ENCODE measurements at regions not wholly inside any gene's neighbourhood (a gene's known extent, or its start where the extent isn't known, plus 50 kb on each side); places are given as distances from the start of the nearest gene placed in this dataset.

DNA sequence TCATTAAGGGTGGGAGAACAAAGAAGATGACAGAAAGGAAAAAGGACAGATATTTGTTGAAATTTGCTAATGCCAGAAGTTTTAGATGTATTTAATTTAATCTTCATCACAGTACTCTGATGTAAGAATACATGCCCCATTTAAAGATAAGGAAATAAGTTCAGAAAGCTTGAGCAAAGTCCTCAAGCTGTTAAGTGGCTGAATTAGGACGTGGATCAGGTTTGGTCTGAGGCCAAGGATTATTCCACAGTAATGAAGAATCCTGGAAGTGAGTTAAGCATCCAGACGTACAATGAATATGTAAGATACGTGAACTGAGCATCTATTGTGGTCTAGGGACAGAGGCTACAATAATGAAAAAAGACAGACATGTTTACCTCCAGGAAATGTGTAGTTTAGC is 671.3 kb downstream of the PRELID2 start:
- DNase-seq: no peak

DNA sequence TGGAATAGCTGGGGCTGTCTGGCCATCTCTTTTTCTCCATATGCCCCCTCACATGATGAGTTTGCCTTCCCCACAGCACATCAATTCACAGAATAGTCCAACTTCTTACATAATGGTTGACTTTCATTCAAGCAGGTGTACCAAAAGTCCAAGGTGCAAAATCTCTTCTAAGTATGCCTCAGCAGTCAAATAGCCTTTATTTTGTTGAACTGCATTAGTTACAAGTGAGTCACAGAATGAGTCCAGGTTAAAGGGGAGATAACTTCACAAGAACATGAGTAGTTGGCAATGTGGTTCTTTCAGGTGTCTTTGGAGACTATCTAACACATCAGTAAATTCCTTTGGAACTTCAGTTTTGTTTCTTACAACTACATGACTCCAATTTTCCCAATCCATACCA is 672.5 kb downstream of the PRELID2 start:
- no peak for DNase-seq

DNA sequence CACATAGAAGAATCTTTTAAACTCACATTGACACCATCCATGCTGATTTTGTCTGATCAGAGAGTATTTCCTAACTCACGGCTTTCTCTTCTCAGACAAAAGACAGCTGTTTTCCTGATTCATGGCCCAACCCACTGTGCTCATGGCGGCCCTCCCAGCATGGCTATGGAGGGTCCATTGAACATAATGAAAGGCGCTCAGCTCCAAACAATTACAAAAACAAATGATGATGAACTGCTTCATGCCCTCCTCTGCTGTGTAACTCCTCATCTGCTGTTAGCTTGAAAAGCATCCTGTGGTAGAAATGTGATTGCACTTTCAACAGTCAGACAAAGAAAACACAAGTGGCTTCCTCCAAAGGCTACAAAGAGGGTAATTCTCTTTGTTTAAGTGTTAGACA is 673.8 kb downstream of the PRELID2 start:
- DNase-seq: no peak

DNA sequence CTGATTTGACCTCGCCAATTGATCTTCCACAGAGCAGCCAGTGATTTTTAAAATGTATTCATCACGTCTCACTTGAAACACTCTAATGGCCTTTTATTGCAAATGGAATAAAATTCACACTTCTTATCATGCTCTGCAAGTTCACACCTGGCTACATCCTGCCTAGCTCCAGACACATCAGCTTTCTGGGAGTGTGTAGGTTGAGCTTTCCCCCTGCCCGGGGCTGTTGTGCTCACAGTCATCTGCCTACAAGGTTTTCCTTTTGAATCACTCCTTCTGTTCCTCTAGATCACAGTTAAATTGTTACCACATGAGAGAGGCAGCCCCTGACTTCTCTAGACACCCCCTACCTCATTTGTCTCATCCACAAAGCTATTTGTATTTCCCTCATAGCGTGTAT is 674.5 kb downstream of the PRELID2 start:
- DNase-seq: no peak

DNA sequence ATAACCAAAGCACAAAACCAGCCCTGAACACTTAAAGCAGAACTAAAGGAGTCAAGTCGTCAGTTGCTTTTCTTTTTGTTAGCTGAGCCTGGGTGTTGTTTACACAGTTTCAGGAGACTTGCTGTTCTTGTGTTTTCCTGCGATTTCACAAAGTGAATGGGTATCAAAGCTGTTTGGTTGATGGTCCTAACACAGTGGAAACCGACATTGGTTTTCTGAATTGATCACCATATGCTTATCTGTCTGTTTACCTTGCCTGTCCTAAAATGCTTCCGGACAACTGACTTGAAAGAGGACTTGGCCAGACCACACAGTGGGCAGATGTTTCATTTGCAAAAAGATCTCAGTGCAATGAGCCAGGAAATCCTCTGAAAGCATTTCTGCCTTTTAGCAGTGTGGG is 676.4 kb downstream of the PRELID2 start:
- no peak for DNase-seq

DNA sequence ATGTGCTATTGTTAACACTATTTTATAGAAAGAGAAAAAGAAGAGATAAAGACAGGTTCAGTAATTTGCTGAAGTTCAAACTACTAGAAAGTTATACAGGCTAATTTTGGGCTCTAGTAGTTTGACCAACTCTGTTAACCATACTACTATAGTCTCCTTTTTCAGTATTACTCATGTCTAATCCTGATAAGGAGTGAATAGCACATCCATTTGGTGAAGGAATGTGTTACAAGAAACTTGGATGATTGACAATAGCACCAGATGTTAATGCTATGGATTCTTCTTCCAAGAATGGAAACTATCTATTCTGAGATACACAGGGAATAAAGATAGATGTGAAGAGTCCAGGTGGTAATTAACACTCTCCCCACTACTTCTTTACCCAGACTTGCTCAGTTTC is 677.3 kb downstream of the PRELID2 start:
- DNase-seq: no peak

DNA sequence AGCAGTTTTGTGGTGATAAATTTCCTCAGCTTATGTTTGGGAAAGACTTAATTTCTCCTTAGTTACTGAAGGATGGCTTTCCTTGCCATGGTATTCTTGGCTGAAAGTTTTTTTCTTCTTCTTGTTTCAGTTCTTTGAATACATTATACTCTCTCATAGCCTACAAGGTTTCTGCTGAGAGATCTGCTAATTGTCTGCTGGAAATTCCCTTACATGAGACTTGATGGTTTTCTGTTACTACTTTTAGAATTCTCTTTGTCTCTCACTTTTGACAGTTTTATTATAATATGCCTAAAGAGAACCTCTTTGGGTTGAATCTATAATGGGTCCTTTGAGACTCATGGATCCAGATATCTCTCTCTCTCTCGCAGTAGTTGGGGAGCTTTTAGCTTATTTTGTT is 693.6 kb downstream of the PRELID2 start:
- no peak for DNase-seq

DNA sequence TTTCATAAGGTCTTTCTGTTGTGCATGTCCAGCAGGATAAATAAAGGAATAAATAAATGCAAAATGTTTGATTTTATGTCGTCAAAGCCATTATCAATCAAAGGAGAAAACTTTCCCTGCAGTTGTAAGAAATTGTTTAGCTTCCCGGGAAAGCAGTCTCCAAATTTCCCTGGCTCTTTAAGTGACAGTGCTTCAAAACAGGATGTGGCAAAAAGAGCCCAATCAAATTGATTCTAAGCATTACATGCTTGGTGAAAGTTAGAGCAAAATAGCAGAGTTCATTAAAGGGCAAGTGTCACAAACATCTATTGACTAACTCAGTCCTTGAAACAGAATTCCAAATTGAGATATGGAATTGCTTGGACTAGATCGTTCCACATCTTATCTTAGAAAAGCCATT is 704.1 kb downstream of the PRELID2 start:
- DNase-seq: no peak

DNA sequence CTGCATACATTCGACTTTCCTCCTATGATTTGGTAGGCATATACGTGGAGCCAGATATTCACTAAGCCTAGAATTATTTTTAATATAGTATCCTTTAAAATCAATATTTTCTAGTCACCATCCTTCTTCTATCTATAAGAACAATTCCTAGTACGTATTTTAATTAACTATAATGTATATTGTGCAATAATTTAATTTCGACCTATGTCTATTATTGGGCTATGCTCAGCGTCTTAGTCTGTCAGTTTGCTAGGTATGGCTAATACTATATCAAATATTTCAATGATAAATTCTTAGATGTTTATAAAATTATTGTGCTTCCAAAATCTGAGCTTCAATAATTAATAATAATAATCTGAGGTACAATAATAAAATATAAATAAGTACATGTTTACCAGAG is 705.3 kb downstream of the PRELID2 start:
- DNase-seq: no peak

DNA sequence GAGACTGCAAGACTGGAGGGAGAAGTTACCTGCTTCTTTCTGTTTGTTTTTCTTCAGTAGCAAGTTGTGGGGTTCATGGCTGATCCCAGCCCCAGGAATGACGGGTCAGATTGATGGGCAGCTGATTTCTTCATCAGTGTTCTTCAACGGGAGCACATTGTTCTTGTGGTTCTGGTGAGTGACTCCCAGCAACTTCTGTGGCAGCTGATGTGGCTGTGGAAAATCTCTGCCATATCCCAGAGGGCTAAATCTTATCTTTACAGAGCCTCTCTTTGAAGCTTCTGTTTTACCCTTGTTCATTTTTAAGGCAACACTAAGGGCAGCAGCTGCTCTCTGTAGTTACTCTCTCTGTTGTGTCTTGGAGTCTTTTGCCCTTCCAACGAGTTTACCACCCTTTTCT is 710.3 kb downstream of the PRELID2 start:
- no peak for DNase-seq

DNA sequence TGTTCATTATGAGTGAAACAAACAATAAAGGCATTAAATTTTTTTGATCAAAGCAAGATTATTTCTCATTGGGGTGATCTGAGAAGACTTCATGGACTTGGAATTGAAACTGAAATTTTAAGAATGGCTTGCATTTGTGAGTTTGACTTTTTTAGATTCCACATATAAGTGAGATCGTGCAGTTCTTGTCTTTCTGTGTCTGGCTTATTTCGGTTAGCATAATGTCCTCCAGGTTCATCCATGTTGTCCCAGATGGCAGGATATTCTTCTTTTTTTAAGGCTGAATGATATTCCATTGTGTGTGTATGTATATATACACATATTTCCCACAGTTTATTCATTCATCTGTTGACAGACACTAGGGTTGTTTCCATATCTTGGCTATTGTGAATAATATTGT is 716.5 kb downstream of the PRELID2 start:
- no peak for DNase-seq

DNA sequence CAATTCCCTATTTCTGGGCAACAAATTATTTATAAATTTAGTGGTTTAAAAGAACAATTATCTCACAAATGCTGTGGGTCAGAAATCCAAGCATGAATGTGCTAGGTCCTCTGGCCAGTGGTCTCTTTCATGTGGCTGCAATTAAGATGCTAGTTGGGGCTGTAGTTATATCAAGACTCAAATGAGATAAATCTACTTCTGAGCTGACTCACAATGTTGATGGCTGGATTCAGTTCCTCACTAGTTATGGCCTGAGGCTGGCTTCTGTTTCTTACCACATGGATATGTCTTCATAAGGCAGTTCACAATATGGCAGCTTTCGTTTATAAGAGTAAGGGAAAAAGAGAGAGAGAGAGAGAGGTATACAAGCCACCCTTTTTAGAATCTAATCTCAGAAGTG is 717.0 kb downstream of the PRELID2 start:
- no peak for DNase-seq

DNA sequence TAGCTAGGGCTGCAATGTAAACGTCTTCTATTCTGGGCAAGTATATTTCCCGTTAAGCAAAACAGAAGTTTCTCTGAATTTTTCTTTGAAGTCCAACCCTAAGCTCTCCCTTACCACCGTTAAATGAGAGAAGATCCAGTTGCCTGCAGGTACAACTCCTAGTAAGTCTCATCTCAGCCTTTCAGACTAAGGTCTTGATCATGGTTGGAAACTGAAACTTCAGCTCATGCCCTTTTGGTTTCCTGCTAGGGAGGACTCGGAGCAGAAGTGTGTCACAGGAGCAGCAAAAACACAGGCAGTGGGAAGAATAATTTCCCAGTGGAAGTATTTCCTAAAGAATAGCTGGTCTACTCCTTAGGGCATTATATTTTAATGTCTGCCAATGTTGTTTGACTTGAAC is 717.9 kb downstream of the PRELID2 start:
- DNase-seq: no peak

DNA sequence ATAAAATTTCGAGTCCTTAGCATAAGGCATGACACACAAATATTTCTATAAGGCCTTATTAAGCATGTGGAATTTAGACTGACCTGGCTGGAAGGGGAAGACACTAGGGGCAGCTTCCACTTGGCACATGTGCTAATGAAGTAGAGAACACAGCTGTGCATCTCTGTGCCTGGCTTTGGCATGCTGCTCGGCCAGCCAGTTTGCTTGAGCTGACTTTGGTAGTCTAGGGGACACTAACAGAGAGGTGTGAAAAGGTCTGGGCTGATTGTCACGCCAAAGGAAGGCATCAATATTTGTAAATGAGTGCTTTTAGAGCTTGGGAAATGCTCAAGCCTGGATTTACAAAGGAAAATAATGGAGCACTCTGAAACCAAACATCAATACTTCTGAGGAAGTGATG is 723.7 kb downstream of the PRELID2 start:
- DNase-seq: no peak

DNA sequence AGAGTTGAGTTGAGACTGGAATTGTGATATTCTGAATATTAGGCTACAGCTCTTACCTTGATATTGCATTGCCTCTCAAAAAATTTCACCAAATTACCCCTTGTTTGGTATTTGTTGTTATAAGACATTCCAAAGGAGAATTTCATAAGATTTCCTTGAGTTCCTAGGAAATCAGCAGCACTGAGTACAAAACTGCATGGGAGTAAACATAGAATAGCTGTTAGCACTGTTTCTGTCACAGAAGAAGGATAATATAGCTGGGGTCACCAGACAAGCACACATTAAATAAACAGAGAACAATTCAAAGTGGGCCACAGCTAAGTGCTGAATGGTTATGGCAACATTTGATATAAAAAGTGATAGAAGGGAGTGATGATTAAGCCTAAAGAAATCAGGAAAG is 724.3 kb downstream of the PRELID2 start:
- no peak for DNase-seq

DNA sequence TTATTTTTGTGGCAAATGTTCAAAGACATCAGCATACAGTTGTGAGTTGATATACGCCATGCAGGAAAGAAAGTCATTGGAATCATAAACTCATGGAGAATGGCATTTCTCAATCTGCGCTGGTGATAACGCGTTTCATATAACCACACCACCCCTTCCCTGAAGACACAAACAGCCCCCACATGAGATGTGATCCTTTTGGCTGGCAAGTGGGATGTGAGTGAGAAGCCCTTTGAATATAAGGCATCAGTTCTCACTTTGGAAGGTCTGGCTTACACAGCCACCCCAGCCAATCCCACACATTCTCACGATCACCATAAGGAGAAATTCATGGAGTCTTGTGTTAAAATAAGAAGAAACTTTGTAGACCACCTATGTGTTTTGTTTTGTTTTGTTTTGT is 725.0 kb downstream of the PRELID2 start:
- no peak for DNase-seq

DNA sequence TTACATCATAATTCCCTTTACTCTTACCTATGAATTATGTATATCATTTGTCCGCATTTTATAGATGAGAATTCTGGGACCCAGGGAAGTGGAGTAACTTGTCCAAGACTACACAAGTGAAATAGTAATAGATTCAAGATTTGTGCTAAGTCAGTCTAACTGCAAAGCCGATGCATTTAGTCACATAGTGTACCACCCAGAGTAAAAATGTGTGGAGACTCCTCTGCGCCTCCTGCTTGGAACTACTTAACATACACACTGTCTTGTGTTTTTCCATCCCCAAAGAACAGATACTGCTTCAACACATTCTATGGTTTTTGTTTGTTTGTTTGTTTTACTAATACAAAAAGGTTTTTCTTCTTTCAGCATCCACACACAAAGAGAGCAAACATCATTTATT is 729.8 kb downstream of the PRELID2 start:
- DNase-seq: no peak

DNA sequence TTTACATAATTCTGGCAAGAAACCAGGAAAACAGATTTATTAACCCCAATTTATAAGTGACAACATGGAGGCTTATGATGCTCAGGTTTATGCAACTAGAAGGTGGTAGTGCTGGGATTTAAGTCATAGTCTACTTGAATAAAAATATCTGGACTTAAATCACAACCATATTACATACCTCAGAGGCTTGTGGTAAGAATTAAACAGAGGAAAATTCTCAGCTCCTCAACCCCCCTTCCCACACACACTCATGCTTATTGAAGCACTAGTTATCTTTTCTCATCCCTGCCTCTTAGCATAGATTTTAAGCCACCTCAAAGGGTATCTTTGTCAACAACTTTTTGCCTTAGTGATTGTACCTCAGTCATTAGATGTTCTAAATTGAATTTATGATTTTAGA is 731.0 kb downstream of the PRELID2 start:
- no peak for DNase-seq

DNA sequence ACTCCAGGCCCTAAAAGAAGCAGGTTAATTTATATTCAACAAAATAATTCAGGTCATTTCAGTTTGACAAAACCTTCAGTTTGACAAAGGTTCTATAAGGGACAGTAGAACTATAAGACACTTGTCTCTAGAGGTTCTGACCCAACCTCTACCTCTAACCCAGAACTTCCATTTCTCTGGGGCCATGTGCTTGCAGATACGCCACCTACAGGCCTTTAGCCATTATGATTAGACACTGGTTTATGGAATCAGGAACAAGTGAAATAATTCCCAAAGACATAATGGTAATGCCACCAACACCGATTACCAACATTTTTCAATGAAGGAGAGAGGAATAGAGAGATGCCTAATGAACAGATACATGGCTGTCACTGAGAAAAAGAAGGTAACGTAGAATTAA is 733.9 kb downstream of the PRELID2 start:
- peak; percentile 1 for DNase-seq

DNA sequence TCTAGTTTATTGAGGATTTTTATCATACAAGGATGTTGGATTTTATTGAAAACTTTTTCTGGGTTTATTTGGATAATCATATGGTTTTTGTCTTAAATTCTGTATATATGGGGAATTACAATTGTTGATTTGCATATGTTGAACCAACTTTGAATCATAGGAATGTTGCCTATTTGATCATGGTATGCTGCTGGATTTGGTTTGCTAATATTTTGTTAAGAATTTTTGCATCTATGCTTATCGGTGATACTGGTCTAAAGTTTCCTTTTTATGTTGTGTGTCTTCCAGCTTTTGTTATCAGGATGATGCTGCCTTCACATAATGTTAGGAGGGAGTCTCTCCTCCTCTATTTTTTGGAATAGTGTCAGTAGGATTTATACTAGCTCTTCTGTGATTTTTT is 745.0 kb downstream of the PRELID2 start:
- DNase-seq: no peak

DNA sequence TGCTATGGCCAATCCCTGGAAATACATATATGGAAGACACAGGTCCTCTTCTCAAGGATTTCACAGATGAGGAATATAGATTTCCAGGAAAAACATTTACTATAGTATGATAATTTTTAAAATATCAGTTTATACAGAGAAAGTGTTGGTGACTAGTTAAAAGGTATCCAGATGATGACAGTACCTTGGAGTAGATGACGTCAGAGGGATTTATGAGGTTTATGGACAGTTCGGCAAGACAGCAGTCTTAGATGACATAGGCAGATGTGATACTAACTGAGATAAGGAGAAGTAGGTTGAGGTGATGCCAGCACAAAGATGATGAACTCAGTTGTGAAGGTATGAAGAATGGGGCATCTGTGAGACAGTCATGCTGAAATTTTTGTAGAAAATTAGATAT is 750.3 kb downstream of the PRELID2 start:
- DNase-seq: no peak

DNA sequence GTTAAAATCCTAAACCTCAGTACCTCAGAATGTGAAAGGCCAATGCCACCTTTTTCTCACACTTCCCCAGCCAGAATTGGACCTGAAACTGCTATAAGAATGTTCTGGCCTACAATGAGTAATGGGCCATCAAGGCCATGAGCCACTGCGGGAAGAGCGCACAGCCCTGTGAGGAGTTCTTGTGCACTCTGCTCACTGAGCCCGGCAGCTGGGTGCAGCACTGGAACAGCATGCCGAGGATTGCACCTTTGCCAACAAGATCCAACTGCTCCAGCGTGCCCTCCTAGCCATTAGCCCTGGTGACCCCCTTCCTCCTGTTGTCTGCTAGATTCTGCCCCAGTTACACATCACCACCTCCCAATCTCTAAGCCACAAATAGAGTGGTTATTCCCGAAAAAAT is 758.1 kb downstream of the PRELID2 start:
- no peak for DNase-seq

DNA sequence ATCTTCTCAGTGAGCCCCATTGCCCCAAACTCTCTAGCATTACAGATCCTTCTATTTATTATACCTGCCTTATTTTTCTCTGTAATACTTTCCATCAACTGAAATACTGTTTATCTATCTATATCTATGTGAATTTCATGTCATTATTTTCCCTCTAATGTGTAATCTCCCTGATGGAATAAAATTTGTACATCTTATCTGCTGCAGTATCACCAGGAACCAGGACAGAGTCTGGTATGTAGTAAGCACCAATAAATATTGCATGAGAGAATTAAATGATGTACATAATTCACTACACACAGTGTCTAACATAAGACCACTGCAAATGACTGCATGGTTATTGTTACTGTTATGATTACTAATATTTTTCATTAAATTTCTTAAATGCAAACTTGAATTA is 759.1 kb downstream of the PRELID2 start:
- no peak for DNase-seq

DNA sequence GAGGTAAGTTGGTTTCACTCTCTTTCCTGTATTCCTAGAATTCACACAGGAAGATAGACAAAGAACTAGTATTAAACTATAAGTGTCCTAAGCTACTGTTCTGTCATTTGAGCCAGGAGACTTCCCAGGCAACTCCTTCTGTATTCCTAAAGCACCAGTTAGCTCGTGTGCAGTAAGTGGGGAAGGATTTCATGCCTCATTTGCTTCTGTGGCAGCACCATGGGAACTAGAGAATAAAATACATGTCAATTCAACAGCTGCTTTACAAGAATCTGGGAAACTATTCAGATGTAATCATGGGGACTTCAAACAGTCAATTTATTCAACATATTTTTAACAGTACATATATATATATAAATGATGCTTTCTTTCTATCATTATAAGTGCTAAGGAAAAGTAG is 762.3 kb downstream of the PRELID2 start:
- no peak for DNase-seq

DNA sequence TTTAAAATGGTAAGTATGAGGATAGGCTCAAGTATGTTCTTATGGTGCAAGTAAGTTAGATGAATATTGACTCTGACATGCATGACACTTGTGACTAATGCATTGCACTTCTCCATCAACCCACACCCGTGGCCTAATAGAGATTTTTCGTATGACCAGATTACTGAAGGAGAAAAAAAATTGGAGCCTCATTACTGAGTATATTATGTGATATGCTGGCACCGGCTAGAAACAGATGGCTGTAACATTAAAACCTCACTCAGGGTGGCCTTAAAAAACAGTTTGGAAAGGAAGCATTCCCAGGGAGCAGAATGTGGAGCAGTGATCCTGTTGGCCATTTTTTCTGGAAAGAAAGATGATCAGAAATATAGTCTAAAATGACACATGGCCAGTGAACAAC is 766.4 kb downstream of the PRELID2 start:
- no peak for DNase-seq

DNA sequence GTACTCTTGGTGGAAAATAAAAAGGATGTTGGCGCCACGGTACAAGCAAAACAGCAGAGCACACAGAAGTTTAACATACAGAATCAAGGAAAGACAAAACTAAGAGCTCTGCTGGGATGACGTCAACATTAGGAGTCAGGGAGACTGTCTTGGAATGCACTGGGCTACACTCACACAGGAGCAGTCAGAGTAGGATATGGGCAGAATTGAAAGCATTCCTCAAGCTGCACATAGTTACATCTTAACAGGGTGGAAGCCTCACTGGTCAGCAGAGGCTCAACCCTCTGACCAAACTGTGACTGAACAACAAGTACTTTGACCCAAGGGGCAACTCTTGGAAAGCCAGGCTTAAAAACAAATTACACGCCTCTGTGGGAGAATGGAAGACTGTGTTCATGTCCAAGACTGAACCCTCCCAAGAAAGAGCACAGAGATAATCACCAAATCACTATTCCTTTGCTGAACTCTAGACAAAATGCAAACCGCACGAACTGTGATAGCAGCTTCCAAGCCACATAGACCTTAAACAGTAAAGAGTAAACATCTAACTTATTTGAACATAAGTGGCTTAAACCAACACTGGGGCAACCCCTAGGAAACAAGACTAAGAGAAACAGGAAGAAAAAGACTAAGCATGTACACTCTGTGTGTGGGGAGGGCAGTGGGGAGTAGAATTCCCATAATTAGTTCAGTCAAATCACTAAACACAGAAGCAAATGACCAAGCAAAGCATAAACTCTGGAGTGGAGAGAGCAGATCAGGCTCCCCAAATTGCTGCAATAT is 772.7 kb downstream of the PRELID2 start:
- no peak for DNase-seq
